ENCODE measurements at regions not wholly inside any gene's neighbourhood (a gene's known extent, or its start where the extent isn't known, plus 50 kb on each side); places are given as distances from the start of the nearest gene placed in this dataset.

DNA sequence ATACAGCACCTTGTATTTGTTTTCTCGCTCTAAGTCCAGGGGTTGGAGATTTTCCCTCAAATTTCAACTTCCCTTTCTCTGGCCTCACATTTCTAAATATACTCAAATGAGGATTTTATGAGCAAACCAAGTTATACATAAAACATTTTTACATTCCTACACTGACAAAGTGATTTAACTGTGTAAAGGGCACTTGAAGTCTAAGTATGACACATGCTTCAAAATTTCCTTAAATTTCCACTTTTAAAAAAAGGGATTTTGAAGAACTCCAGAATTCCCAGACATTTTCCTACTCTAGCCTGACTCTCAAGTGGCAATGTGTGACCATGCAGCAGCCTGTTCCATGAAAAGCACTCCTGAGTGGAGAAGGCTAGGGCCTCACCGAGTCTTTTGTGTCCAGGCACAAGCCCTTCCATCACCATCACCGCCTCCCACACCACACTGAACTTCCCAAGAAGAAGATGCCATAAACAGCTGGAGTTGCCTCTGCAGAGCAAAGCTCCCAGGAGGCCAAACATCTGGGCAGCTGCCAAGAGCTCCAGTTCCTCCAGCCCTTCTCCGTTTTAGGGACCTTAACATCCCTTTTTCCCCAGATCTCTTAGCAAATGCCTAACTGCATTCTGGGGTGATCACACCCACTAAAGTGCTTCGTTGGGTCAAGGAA lies 68.9 kb downstream of the NCR2 start:
- WGBS, 2 experiments (ENCODE audit: insufficient coverage in 1 of 2, insufficient read length in 1 of 2), result 80 to 95% methylated on average over 3 to 5 of the region's 5 CpGs
- Mint-ChIP-seq H3K9me3 (peaks cover 3% of the 10 kb centered on the region), H3K4me3 (no peak overlapping the region)

DNA sequence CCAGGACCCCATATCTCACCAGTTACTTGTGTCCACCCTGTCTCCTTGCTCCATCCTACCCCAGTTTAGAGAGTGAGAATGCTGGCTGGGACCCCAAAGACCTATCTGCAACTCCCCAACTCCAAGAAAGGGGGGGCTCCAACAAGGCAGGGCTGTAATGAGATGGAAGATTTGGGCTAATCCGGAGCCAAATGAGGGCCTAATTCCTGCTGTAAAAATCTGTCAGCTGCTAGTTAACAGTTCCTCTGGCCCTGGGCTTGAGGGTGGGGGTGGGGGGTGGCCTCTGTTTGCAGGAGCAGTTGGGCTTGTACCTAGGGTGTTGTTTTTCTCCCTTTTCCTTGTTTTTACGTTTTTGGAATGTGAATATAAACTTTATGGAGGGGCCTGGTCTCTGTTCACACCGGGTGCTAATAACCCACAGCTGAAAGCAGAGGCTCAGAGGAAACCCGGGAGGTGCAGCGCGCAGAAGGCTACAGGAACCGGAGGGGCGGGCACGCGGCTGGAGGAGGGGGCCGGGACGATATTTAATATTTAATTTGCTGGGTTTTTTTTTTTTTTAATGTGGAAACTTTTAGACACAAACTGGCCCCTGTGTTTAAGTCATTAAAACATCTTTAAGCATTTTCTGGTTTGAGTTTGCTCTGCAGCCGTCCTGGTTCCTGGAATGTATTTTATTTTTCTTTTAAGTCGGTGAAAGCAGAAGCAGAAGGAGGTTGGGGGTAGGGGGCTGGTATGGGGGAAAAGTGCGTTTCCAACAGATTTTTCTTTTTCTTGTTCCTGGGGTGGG lies 70.7 kb downstream of the NCR2 start:
- Histone ChIP-seq H3K9me3 (ENCODE audit: control insufficient read depth, low read length) (peaks cover 6% of the 10 kb centered on the region), H3K27ac (ENCODE audit: low read depth, low read length) (no peak overlapping the region), H3K9ac (ENCODE audit: extremely low read depth, low read length, poor library complexity, severe bottlenecking) (no peak overlapping the region), H3K4me3 (ENCODE audit: low read length) (no peak overlapping the region), H3K4me1 (ENCODE audit: control insufficient read depth, insufficient read depth, low read length) (no peaks in the 10 kb centered on the region), H3K27me3 (ENCODE audit: control insufficient read depth, insufficient read depth, low read length, poor library complexity, severe bottlenecking) (peaks cover 99% of the 10 kb centered on the region), H3K36me3 (ENCODE audit: control insufficient read depth, insufficient read depth, low read length) (no peaks in the 10 kb centered on the region)
- Mint-ChIP-seq H3K27me3 (ENCODE audit: insufficient read depth) (peaks cover 98% of the 10 kb centered on the region), H3K4me1 (peaks cover 20% of the 10 kb centered on the region), H3K27ac (no peak overlapping the region), H3K9me3 (peaks cover 3% of the 10 kb centered on the region), H3K4me3 (peak overlapping the region; percentile 29), H3K36me3 (ENCODE audit: low read depth) (no peaks in the 10 kb centered on the region)
- WGBS, 2 experiments (ENCODE audit: insufficient coverage in 1 of 2, insufficient read length in 1 of 2), result 15 to 33% methylated on average over 4 to 15 of the region's 15 CpGs
- no peak for DNase-seq
- TF ChIP-seq, protein P1, sequence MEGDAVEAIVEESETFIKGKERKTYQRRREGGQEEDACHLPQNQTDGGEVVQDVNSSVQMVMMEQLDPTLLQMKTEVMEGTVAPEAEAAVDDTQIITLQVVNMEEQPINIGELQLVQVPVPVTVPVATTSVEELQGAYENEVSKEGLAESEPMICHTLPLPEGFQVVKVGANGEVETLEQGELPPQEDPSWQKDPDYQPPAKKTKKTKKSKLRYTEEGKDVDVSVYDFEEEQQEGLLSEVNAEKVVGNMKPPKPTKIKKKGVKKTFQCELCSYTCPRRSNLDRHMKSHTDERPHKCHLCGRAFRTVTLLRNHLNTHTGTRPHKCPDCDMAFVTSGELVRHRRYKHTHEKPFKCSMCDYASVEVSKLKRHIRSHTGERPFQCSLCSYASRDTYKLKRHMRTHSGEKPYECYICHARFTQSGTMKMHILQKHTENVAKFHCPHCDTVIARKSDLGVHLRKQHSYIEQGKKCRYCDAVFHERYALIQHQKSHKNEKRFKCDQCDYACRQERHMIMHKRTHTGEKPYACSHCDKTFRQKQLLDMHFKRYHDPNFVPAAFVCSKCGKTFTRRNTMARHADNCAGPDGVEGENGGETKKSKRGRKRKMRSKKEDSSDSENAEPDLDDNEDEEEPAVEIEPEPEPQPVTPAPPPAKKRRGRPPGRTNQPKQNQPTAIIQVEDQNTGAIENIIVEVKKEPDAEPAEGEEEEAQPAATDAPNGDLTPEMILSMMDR (conservative IDR thresholded peaks at IDR 0.05), result no peak

More for the DNA sequence above, 68.9 kb downstream of the NCR2 start:
- Histone ChIP-seq H3K27ac (ENCODE audit: low read depth, low read length) (no peak overlapping the region), H3K9ac (ENCODE audit: extremely low read depth, low read length, poor library complexity, severe bottlenecking) (no peak overlapping the region), H3K4me1 (ENCODE audit: control insufficient read depth, insufficient read depth, low read length) (no peaks in the 10 kb centered on the region), H3K4me3 (ENCODE audit: low read length) (no peak overlapping the region), H3K36me3 (ENCODE audit: control insufficient read depth, insufficient read depth, low read length) (no peaks in the 10 kb centered on the region), H3K9me3 (ENCODE audit: control insufficient read depth, low read length) (peaks cover 10% of the 10 kb centered on the region), H3K27me3 (ENCODE audit: control insufficient read depth, insufficient read depth, low read length, poor library complexity, severe bottlenecking) (peaks cover 90% of the 10 kb centered on the region)
- Mint-ChIP-seq H3K4me1 (peaks cover 17% of the 10 kb centered on the region), H3K27me3 (ENCODE audit: insufficient read depth) (peaks cover 96% of the 10 kb centered on the region), H3K36me3 (ENCODE audit: low read depth) (no peaks in the 10 kb centered on the region), H3K27ac (no peak overlapping the region)
- DNase-seq, result no peak
- TF ChIP-seq, protein P1 (conservative IDR thresholded peaks at IDR 0.05), result no peak

DNA sequence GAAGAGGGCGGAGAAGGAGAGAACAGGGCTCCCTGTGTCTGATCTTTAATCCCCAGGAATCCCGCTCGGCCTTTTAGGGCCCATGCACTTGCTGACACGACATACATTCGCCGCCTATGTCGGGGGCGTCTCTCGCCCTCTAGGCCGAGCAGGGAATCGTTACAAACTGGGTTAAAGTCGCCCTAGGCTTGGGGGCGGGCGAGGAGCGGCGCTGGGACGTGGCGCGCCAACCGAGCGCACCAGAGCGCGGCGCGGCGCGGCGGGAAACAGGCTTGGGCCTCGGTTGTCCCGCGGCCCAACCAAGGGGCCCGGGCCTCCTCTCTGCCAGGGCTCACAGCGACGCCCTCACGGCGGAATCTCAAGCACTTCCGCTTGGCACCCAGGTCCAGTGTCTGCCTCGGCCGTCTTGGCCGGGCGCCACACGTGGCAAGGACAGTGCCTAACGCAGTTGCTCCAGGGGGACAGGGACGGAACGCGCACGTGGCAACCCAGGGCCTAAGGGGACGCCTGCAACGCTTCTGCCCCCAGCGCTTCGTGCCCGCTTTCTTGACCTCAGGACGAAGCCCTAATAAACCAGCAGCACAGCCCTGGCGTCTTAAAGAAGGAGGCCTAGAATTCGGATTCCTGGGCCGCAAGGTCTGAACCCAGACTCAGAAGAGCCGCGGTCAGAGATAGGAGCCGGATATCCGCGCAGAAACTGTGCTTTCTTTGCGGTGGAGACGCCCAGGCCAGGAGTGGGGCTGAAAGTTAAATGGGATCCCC lies 71.5 kb downstream of the NCR2 start:
- Histone ChIP-seq H3K4me1 (ENCODE audit: control insufficient read depth, insufficient read depth, low read length) (no peaks in the 10 kb centered on the region), H3K36me3 (ENCODE audit: control insufficient read depth, insufficient read depth, low read length) (no peaks in the 10 kb centered on the region), H3K9me3 (ENCODE audit: control insufficient read depth, low read length) (no peaks in the 10 kb centered on the region), H3K27me3 (ENCODE audit: control insufficient read depth, insufficient read depth, low read length, poor library complexity, severe bottlenecking) (peaks cover 100% of the 10 kb centered on the region), H3K27ac (ENCODE audit: low read depth, low read length) (no peak overlapping the region), H3K4me3 (ENCODE audit: low read length) (no peak overlapping the region), H3K9ac (ENCODE audit: extremely low read depth, low read length, poor library complexity, severe bottlenecking) (no peak overlapping the region)
- Mint-ChIP-seq H3K4me3 (peak overlapping the region; percentile 29), H3K36me3 (ENCODE audit: low read depth) (no peaks in the 10 kb centered on the region), H3K27ac (no peak overlapping the region), H3K4me1 (peaks cover 20% of the 10 kb centered on the region), H3K27me3 (ENCODE audit: insufficient read depth) (peaks cover 98% of the 10 kb centered on the region), H3K9me3 (no peaks in the 10 kb centered on the region)
- TF ChIP-seq, protein P1 (conservative IDR thresholded peaks at IDR 0.05), result peak; percentile 12
- DNase-seq, result peak; percentile 76
- 14 to 40% methylated on average over 38 to 63 of the region's 63 CpGs for WGBS, 2 experiments (ENCODE audit: insufficient coverage in 1 of 2, insufficient read length in 1 of 2)

Data from endodermal cell (in vitro differentiated cells).